Testis (tissue), 2 donors: ENCODE measurements at regions not wholly inside any gene's neighbourhood (a gene's known extent, or its start where the extent isn't known, plus 50 kb on each side); places are given as distances from the start of the nearest gene placed in this dataset.
A peak's percentile ranks its signal among the peaks of the same experiment; 100 is the strongest.

Source experiments
- DNase-seq: peaks from one replicate; pipeline ENCODE4 v3.0.0-alpha.2; 2019
- H3K27ac ChIP-seq, 2 donors: fragments of 200-600 bp; sonication (generic); one replicate each; pipeline ENCODE4 v1.5.1; 2019
- H3K27me3 ChIP-seq: fragments of 200-600 bp; sonication (generic); one replicate; pipeline ENCODE4 v1.5.1; 2019
- H3K36me3 ChIP-seq: fragments of 200-600 bp; sonication (generic); one replicate; pipeline ENCODE4 v1.5.1; 2017; ENCODE audit warnings: low read depth; ENCODE audit errors: missing control alignments
- H3K4me1 ChIP-seq: fragments of 200-600 bp; sonication (generic); one replicate; pipeline ENCODE4 v1.5.1; 2019
- H3K4me3 ChIP-seq, 2 donors: fragments of 200-600 bp; sonication (generic); one replicate each; pipeline ENCODE4 v1.5.1; 2017 to 2019
- H3K9me3 ChIP-seq: fragments of 200-600 bp; sonication (generic); one replicate; pipeline ENCODE4 v1.5.1; 2017
- CTCF ChIP-seq, 3 experiments: fragments of 450-650 bp in 2 of 3; fragments of 200-600 bp in 1 of 3; sonication (generic) in 1 of 3; IDR thresholded peaks; one replicate each; pipeline ENCODE4 v1.5.1; 2016 to 2019; ENCODE audit warnings: antibody characterized with exemption in 3 of 3, mild to moderate bottlenecking in 2 of 3, moderate library complexity in 1 of 3
- POLR2A ChIP-seq: fragments of 450-650 bp; IDR thresholded peaks from one replicate; pipeline ENCODE4 v1.6.1; 2017; ENCODE audit warnings: antibody characterized with exemption, mild to moderate bottlenecking, moderate library complexity
- WGBS, 2 donors: methylation state at CpG; one replicate each; pipeline ENCODE4 v1.1.5; 2018; 5-methylcytosine and 5-hydroxymethylcytosine counted together
- intact Hi-C: fragments of 100-400 bp; cut with DNase I; formaldehyde crosslinking; loops from one replicate; pipeline ENCODE4 v1.15.1; 2023; ENCODE audit warnings: low total_unique reads

GRCh38 chr2:120580709-120581108 is 155.0 kb upstream of the GLI2 start:
- WGBS, 2 donors, result 79 to 89% methylated on average over 18 of the region's 18 CpGs

GRCh38 chr2:120583121-120583520 is 152.5 kb upstream of the GLI2 start:
- intact Hi-C loops, result no loop called here
- WGBS, 2 donors, result 90 to 95% methylated on average over 5 of the region's 5 CpGs
- Histone ChIP-seq H3K4me3 (no peak overlapping the region), H3K27me3 (no peaks in the 10 kb centered on the region), H3K36me3 (no peaks in the 10 kb centered on the region), H3K27ac (no peak overlapping the region), H3K4me1 (peaks cover 3% of the 10 kb centered on the region), H3K9me3 (no peaks in the 10 kb centered on the region)
- TF ChIP-seq CTCF (IDR thresholded peaks at IDR 0.05) (no peak), POLR2A (no peak)
- DNase-seq, result no peak

More at GRCh38 chr2:120580709-120581108, 155.0 kb upstream of the GLI2 start:
- no peak for TF ChIP-seq CTCF (IDR thresholded peaks at IDR 0.05)
- TF ChIP-seq POLR2A, result no peak
- no peaks in the 10 kb centered on the region for H3K36me3 ChIP-seq
- H3K4me3 ChIP-seq, result no peak overlapping the region
- H3K27me3 ChIP-seq, result no peaks in the 10 kb centered on the region
- H3K4me1 ChIP-seq, result peaks cover 7% of the 10 kb centered on the region
- no peak overlapping the region for H3K27ac ChIP-seq
- no peaks in the 10 kb centered on the region for H3K9me3 ChIP-seq
- intact Hi-C loops, result no loop called here
- no peak for DNase-seq

GRCh38 chr2:120583851-120584570 is 151.7 kb upstream of the GLI2 start:
- no peaks in the 10 kb centered on the region for H3K36me3 ChIP-seq
- H3K4me1 ChIP-seq, result peaks cover 3% of the 10 kb centered on the region
- no peaks in the 10 kb centered on the region for H3K27me3 ChIP-seq
- WGBS, 2 donors, result 92 to 94% methylated on average over 1 of the region's 1 CpG
- no peak overlapping the region for H3K4me3 ChIP-seq
- intact Hi-C loops, result no loop called here
- H3K27ac ChIP-seq, result no peak overlapping the region
- DNase-seq, result no peak
- TF ChIP-seq CTCF (IDR thresholded peaks at IDR 0.05) (no peak), POLR2A (no peak)
- no peaks in the 10 kb centered on the region for H3K9me3 ChIP-seq

GRCh38 chr2:120586507-120587278 is 149.0 kb upstream of the GLI2 start:
- TF ChIP-seq POLR2A (no peak), CTCF (IDR thresholded peaks at IDR 0.05) (no peak)
- H3K27me3 ChIP-seq, result no peaks in the 10 kb centered on the region
- WGBS, 2 donors, result 33 to 46% methylated on average over 15 to 41 of the region's 41 CpGs
- DNase-seq, result no peak
- no peaks in the 10 kb centered on the region for H3K36me3 ChIP-seq
- no peaks in the 10 kb centered on the region for H3K9me3 ChIP-seq
- H3K4me3 ChIP-seq, result peak overlapping the region; percentile 34 to 48
- intact Hi-C loops, result no loop called here
- no peak overlapping the region for H3K27ac ChIP-seq
- H3K4me1 ChIP-seq, result peaks cover 3% of the 10 kb centered on the region
